ENCODE measurements at regions not wholly inside any gene's neighbourhood (a gene's known extent, or its start where the extent isn't known, plus 50 kb on each side); places are given as distances from the start of the nearest gene placed in this dataset.

- TF ChIP-seq, protein P1, sequence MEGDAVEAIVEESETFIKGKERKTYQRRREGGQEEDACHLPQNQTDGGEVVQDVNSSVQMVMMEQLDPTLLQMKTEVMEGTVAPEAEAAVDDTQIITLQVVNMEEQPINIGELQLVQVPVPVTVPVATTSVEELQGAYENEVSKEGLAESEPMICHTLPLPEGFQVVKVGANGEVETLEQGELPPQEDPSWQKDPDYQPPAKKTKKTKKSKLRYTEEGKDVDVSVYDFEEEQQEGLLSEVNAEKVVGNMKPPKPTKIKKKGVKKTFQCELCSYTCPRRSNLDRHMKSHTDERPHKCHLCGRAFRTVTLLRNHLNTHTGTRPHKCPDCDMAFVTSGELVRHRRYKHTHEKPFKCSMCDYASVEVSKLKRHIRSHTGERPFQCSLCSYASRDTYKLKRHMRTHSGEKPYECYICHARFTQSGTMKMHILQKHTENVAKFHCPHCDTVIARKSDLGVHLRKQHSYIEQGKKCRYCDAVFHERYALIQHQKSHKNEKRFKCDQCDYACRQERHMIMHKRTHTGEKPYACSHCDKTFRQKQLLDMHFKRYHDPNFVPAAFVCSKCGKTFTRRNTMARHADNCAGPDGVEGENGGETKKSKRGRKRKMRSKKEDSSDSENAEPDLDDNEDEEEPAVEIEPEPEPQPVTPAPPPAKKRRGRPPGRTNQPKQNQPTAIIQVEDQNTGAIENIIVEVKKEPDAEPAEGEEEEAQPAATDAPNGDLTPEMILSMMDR (IDR thresholded peaks at IDR 0.05; ENCODE audit: insufficient read depth, low read length, severe bottlenecking), result no peak
- no peaks in the 10 kb centered on the region for H3K36me3 ChIP-seq (ENCODE audit: control insufficient read depth, insufficient read depth, low read length)
- no peak overlapping the region for H3K4me3 ChIP-seq (ENCODE audit: low read depth, low read length)
- FAIRE-seq (no peak), DNase-seq (ENCODE audit: low read depth) (no peak)
- no peaks in the 10 kb centered on the region for H3K27me3 ChIP-seq (ENCODE audit: control insufficient read depth, insufficient read depth, low read length)
These were observed 353.2 kb downstream of the METTL4 start for GRCh38 chr18:2218101-2218500.

DNA sequence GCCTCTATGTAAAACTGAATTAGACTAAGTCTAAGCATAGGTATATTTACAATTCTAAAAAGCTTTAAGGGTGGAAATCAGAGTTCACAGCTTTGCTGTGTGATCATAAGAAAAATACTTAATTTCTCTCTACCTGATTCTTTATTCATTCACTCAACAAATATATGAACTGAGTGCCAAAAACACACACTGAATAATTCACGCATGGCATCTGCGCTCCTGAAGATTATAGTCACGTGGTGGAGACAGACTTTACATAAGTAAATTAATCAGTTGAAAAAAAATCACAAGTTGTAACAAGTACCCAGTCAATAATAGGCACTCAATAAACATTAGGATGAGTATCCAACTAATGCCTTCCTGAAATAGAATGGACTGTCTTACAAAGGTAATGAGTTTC lies 351.6 kb downstream of the METTL4 start:
- DNase-seq (ENCODE audit: low read depth) (peak; percentile 36), FAIRE-seq (no peak)
- H3K36me3 ChIP-seq (ENCODE audit: control insufficient read depth, insufficient read depth, low read length), result no peaks in the 10 kb centered on the region
- no peaks in the 10 kb centered on the region for H3K27me3 ChIP-seq (ENCODE audit: control insufficient read depth, insufficient read depth, low read length)
- TF ChIP-seq, protein P1 (IDR thresholded peaks at IDR 0.05; ENCODE audit: insufficient read depth, low read length, severe bottlenecking), result no peak
- H3K4me3 ChIP-seq (ENCODE audit: low read depth, low read length), result no peak overlapping the region

GRCh38 chr18:2222270-2223185 lies 348.8 kb downstream of the METTL4 start:
- FAIRE-seq (no peak), DNase-seq (ENCODE audit: low read depth) (peak; percentile 74)
- H3K36me3 ChIP-seq (ENCODE audit: control insufficient read depth, insufficient read depth, low read length), result no peaks in the 10 kb centered on the region
- no peaks in the 10 kb centered on the region for H3K27me3 ChIP-seq (ENCODE audit: control insufficient read depth, insufficient read depth, low read length)
- TF ChIP-seq, protein P1 (IDR thresholded peaks at IDR 0.05; ENCODE audit: insufficient read depth, low read length, severe bottlenecking), result no peak
- H3K4me3 ChIP-seq (ENCODE audit: low read depth, low read length), result no peak overlapping the region

DNA sequence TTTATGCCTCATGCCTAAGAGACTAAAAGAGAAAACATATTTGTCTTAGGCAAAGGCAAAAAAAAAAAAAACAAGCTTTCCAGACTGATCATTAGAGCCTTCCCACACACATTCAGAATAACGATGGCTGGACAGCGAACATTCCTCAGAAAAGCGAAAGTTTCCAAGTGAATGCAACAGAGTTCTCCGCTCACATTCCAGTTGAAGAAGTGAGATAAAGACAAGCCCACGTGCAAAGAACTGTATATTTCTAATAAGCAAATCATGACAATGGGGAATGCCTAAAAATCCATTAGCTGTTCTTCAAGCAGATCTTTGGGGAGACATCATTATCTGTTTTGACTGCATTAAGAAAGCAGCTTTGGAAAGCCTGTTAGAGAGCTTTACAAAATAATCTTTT lies 347.9 kb downstream of the METTL4 start:
- no peak for DNase-seq (ENCODE audit: low read depth)
- Histone ChIP-seq H3K36me3 (ENCODE audit: control insufficient read depth, insufficient read depth, low read length) (no peaks in the 10 kb centered on the region), H3K4me3 (ENCODE audit: low read depth, low read length) (no peak overlapping the region), H3K27me3 (ENCODE audit: control insufficient read depth, insufficient read depth, low read length) (no peaks in the 10 kb centered on the region)
- TF ChIP-seq, protein P1 (IDR thresholded peaks at IDR 0.05; ENCODE audit: insufficient read depth, low read length, severe bottlenecking), result no peak
- no peak for FAIRE-seq

- TF ChIP-seq, protein P1 (IDR thresholded peaks at IDR 0.05; ENCODE audit: insufficient read depth, low read length, severe bottlenecking), result peak; percentile 47
- peak; percentile 54 for DNase-seq (ENCODE audit: low read depth)
- H3K36me3 ChIP-seq (ENCODE audit: control insufficient read depth, insufficient read depth, low read length), result no peaks in the 10 kb centered on the region
- no peak for FAIRE-seq
- H3K4me3 ChIP-seq (ENCODE audit: low read depth, low read length), result no peak overlapping the region
- no peaks in the 10 kb centered on the region for H3K27me3 ChIP-seq (ENCODE audit: control insufficient read depth, insufficient read depth, low read length)
These were observed 347.5 kb downstream of the METTL4 start for GRCh38 chr18:2223849-2224248.

All from bronchial epithelial cell (primary cell).